ENCODE measurements at regions not wholly inside any gene's neighbourhood (a gene's known extent, or its start where the extent isn't known, plus 50 kb on each side); places are given as distances from the start of the nearest gene placed in this dataset.

DNA sequence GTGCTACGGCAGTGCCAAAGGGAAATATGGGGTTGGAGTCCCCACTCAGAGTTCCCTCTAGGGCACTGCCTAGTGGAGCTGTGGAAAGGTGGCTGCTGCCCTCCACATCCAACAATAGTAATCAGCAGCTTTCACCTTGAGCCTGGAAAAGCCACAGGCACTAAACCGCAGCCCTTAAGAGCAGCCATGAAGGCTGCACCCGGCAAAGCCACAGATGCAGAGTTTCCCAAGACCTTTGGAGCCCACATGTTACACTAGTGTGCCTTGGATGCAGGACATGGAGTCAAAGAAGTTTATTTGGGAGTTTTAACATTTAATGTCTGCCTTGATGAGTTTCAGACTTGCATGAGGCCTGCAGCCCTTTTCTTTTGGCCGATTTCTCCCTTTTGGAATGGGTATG, 91.4 kb upstream of the HSF2 start:
- DNase-seq, result no peak

- DNase-seq, result no peak
Measured at GRCh38 chr6:122315842-122316241, 83.6 kb upstream of the HSF2 start.

DNA sequence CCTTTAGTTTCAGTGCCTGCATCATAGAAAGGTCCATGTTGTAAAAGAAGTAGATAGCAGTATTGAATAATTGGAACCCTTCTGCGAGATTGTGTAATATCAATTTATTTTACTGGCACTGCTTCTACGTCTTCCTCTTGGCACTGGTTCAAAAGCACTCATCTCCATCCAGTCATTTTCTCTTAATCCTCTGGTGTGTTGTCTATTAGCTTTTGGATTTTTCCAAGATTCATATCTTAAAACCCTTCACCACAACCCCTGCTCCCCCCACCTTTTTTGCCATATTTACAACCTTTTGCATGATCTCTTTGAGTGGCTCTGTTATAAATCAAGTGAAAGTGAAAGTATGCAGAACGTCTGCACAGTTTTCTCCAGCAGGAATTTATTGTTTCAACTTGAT, 76.6 kb upstream of the HSF2 start:
- no peak for DNase-seq

DNA sequence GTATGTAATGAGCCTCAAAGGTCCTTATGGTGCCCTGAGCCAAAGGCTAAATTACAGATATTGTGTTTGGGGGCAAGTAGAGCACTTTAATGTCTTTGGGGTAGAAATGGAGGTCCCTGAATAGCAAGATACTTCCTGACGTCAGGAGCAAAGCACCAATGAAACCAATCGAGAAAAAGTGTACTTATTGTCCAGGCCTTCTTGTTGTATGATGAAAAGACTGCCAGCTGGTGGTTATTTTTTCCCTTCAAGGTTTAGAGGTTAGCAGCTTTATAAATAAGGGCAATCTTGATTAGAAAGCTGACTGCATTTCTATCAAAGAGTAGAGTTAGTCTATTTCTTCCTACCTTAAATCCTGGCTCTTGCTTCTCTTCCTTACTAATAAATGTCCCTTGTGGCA, 76.1 kb upstream of the HSF2 start:
- no peak for DNase-seq

- no peak for DNase-seq
Measured at GRCh38 chr6:122330315-122330714, 69.1 kb upstream of the HSF2 start.

GRCh38 chr6:122337645-122338044, 61.8 kb upstream of the HSF2 start:
- no peak for DNase-seq

DNA sequence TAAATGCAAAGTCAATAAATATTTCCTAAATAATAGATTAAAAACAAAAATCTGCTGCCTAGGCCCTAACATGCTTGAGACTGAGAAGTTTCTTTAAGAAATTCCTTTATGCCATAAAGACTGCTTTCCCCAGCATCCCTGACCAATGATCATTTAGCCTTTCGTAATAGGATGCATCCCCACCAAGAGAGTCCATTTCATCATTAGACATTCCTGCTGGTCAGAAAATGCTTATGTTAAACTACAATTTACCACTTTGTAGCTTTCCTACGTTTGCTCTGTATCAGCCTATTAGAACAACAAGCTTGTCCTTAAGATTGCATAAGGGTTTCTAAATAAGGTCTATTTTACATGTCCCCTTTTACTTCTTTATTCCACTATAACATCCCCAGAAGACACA, 59.8 kb upstream of the HSF2 start:
- no peak for DNase-seq

DNA sequence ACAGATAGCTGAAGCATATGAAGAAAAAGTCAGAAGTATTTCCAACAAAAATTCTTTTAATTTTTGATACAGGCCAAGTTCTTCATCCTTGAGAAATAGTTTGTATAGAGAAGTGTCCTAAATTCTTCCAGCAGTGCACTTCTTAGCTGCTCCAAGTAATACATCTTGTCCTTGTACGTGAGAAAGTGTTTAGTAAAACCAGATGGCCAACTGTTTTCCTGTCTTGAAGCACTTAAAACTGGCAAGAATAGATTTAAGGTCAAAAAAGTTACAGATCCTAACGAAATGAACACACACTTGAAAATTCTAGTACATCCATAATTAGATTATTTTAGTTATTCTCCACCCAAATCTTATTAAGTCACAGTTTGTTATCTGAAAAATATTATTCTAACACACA, 52.2 kb upstream of the HSF2 start:
- no peak for DNase-seq

DNA sequence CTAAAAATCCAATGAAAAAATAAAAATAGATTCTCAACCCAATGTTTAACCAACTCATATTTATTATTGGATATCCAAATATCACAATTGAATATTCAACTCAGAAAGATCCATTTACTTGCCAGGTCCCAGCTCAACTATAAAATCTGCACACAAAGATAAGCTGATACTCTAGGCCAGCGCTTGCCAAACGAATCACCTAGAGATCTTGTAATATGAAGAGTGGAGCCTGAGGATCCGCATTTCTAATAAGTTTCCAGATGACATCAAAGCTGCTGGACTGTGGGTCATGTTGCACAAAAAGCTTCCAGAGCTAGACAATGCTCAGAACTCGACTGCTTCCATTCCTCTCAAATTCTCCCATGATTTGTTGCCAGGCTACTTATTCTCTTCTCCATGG, 51.7 kb upstream of the HSF2 start:
- no peak for DNase-seq
